Vagina (tissue), 2 donors: ENCODE measurements at regions not wholly inside any gene's neighbourhood (a gene's known extent, or its start where the extent isn't known, plus 50 kb on each side); places are given as distances from the start of the nearest gene placed in this dataset.

ENCODE experiments used
- DNase-seq, 2 donors: peaks; one replicate each; pipeline ENCODE4 v3.0.0-alpha.2; 2017; ENCODE audit errors: extremely low spot score in 2 of 2
- H3K27ac ChIP-seq: fragments of 200-600 bp; sonication (generic); one replicate; pipeline ENCODE4 v1.5.1; 2019
- H3K27me3 ChIP-seq: fragments of 200-600 bp; sonication (generic); one replicate; pipeline ENCODE4 v1.5.1; 2019
- H3K36me3 ChIP-seq, 2 donors: fragments of 200-600 bp; sonication (generic); one replicate each; pipeline ENCODE4 v1.5.1; 2017 to 2019
- H3K4me1 ChIP-seq: fragments of 200-600 bp; sonication (generic); one replicate; pipeline ENCODE4 v1.5.1; 2019
- H3K4me3 ChIP-seq, 2 donors: fragments of 200-600 bp; sonication (generic); 1 replicate in 1 of 2; 2 replicates in 1 of 2; pipeline ENCODE4 v1.5.1; 2016 to 2019
- H3K9me3 ChIP-seq: fragments of 200-600 bp; sonication (generic); one replicate; pipeline ENCODE4 v1.5.1; 2019
- POLR2A ChIP-seq, 2 donors: fragments of 450-650 bp; IDR thresholded peaks; one replicate each; pipeline ENCODE4 v1.6.1; 2017; ENCODE audit warnings: antibody characterized with exemption in 2 of 2, mild to moderate bottlenecking in 2 of 2, moderate library complexity in 2 of 2
- POLR2AphosphoS5 ChIP-seq, 2 donors: sonication (generic); formaldehyde crosslinking; IDR thresholded peaks; one replicate each; pipeline ENCODE4 v1.9.0; 2017; ENCODE audit warnings: antibody characterized with exemption in 2 of 2, mild to moderate bottlenecking in 2 of 2, low read depth in 1 of 2; ENCODE audit not compliant: insufficient read depth in 1 of 2
- intact Hi-C: fragments of 100-400 bp; cut with DNase I; formaldehyde crosslinking; loops from one replicate; pipeline ENCODE4 v1.15.1; 2023
- TF ChIP-seq, protein P1 (sequence below), 3 experiments: fragments of 450-650 bp in 2 of 3; fragments of 200-600 bp in 1 of 3; sonication (generic) in 1 of 3; IDR thresholded peaks; one replicate each; pipeline ENCODE4 v1.5.1; 2017 to 2019; ENCODE audit warnings: antibody characterized with exemption in 3 of 3, mild to moderate bottlenecking in 2 of 3, moderate library complexity in 2 of 3

DNA sequence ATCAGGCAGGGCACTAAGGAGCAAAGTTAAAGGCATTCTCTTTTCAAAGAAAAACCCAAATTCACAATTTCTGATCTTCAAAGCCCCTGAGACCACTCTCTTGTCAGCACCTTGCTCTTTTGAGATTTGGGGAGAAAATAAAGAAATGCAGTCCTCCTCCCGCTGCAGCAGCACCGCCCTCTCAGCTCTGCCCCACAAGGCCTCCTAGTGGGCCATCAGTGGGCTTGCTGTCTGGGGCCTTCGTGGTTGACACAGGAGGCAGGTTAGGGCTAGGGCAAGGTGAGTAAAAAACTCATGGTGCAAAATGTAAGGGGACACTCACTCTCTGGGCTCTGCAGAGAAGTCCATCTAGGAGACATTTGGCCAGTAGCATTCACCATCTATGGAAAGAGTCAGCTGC lies 67.4 kb upstream of the CTTNBP2NL start:
- TF ChIP-seq POLR2A (IDR thresholded peaks at IDR 0.05), result no peak
- TF ChIP-seq, protein P1, sequence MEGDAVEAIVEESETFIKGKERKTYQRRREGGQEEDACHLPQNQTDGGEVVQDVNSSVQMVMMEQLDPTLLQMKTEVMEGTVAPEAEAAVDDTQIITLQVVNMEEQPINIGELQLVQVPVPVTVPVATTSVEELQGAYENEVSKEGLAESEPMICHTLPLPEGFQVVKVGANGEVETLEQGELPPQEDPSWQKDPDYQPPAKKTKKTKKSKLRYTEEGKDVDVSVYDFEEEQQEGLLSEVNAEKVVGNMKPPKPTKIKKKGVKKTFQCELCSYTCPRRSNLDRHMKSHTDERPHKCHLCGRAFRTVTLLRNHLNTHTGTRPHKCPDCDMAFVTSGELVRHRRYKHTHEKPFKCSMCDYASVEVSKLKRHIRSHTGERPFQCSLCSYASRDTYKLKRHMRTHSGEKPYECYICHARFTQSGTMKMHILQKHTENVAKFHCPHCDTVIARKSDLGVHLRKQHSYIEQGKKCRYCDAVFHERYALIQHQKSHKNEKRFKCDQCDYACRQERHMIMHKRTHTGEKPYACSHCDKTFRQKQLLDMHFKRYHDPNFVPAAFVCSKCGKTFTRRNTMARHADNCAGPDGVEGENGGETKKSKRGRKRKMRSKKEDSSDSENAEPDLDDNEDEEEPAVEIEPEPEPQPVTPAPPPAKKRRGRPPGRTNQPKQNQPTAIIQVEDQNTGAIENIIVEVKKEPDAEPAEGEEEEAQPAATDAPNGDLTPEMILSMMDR (IDR thresholded peaks at IDR 0.05), result no peak
- no peak for TF ChIP-seq POLR2AphosphoS5 (IDR thresholded peaks at IDR 0.05; ENCODE audit: insufficient read depth in 1 of 2, low read depth in 1 of 2)
- no peaks in the 10 kb centered on the region for H3K9me3 ChIP-seq
- H3K36me3 ChIP-seq, result no peaks in the 10 kb centered on the region
- DNase-seq, result no peak
- intact Hi-C loops, result no loop called here
- H3K4me1 ChIP-seq, result no peaks in the 10 kb centered on the region
- no peak overlapping the region for H3K4me3 ChIP-seq
- H3K27me3 ChIP-seq, result no peaks in the 10 kb centered on the region
- H3K27ac ChIP-seq, result no peak overlapping the region

- H3K27ac ChIP-seq, result no peak overlapping the region
- no peaks in the 10 kb centered on the region for H3K4me1 ChIP-seq
- DNase-seq, result no peak
- H3K4me3 ChIP-seq, result no peak overlapping the region
- no peaks in the 10 kb centered on the region for H3K36me3 ChIP-seq
- intact Hi-C loops, result no loop called here
- no peaks in the 10 kb centered on the region for H3K27me3 ChIP-seq
- H3K9me3 ChIP-seq, result no peaks in the 10 kb centered on the region
- TF ChIP-seq POLR2AphosphoS5 (IDR thresholded peaks at IDR 0.05; ENCODE audit: insufficient read depth in 1 of 2, low read depth in 1 of 2) (no peak), POLR2A (IDR thresholded peaks at IDR 0.05) (no peak)
- TF ChIP-seq, protein P1 (IDR thresholded peaks at IDR 0.05), result no peak
Observed at GRCh38 chr1:112332176-112333150, 63.6 kb upstream of the CTTNBP2NL start.

GRCh38 chr1:112335351-112335750 lies 60.7 kb upstream of the CTTNBP2NL start:
- Histone ChIP-seq H3K4me3 (no peak overlapping the region), H3K27ac (no peak overlapping the region), H3K4me1 (no peaks in the 10 kb centered on the region), H3K9me3 (no peaks in the 10 kb centered on the region), H3K27me3 (no peaks in the 10 kb centered on the region), H3K36me3 (no peaks in the 10 kb centered on the region)
- no peak for DNase-seq
- intact Hi-C loops, result no loop called here
- TF ChIP-seq POLR2AphosphoS5 (IDR thresholded peaks at IDR 0.05; ENCODE audit: insufficient read depth in 1 of 2, low read depth in 1 of 2), result no peak
- TF ChIP-seq, protein P1 (IDR thresholded peaks at IDR 0.05), result no peak
- TF ChIP-seq POLR2A (IDR thresholded peaks at IDR 0.05), result no peak

DNA sequence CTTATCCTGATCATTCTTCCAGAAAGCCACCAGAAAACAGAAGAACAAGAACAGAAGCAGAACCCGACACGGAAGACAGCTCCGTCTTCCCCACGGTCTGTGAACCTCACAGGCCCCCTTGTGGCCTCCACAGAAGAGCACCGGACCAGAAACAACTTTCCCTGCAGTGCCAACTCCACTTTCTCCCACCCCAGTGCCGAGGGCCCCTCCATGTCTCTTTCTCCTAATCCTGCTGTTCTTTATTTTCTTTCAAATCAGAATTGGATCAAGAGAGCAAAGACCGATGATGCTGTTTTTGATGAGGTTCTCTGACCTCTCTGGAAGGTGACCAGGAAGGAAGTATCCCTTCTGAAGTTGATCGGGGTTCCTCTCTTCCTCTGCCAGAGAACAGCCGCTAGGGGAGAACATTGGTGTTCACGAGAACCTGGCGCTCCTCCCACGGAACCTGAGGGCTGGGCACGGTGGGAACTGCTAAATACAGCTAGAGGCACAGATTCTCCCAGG lies 58.9 kb upstream of the CTTNBP2NL start:
- no peaks in the 10 kb centered on the region for H3K4me1 ChIP-seq
- no peaks in the 10 kb centered on the region for H3K36me3 ChIP-seq
- TF ChIP-seq, protein P1 (IDR thresholded peaks at IDR 0.05), result peak in 2 of 3 experiments; percentile 28 to 60
- no peak for TF ChIP-seq POLR2AphosphoS5 (IDR thresholded peaks at IDR 0.05; ENCODE audit: insufficient read depth in 1 of 2, low read depth in 1 of 2)
- H3K9me3 ChIP-seq, result no peaks in the 10 kb centered on the region
- intact Hi-C loops, result no loop called here
- no peak overlapping the region for H3K4me3 ChIP-seq
- DNase-seq, result no peak
- H3K27ac ChIP-seq, result no peak overlapping the region
- H3K27me3 ChIP-seq, result no peaks in the 10 kb centered on the region

- peak in 1 of 2 donors; percentile 47 for DNase-seq
- Histone ChIP-seq H3K9me3 (no peaks in the 10 kb centered on the region), H3K4me1 (no peaks in the 10 kb centered on the region), H3K4me3 (no peak overlapping the region), H3K36me3 (no peaks in the 10 kb centered on the region), H3K27ac (no peak overlapping the region), H3K27me3 (no peaks in the 10 kb centered on the region)
- intact Hi-C loops, result no loop called here
- TF ChIP-seq POLR2A (IDR thresholded peaks at IDR 0.05), result no peak
- TF ChIP-seq, protein P1 (IDR thresholded peaks at IDR 0.05), result no peak
- TF ChIP-seq POLR2AphosphoS5 (IDR thresholded peaks at IDR 0.05; ENCODE audit: insufficient read depth in 1 of 2, low read depth in 1 of 2), result no peak
Observed at GRCh38 chr1:112341986-112342385, 54.0 kb upstream of the CTTNBP2NL start.
